ENCODE measurements at regions not wholly inside any gene's neighbourhood (a gene's known extent, or its start where the extent isn't known, plus 50 kb on each side); places are given as distances from the start of the nearest gene placed in this dataset.

GRCh38 chr15:53305101-53305500 is 454.4 kb downstream of the WDR72 start:
- no peak for DNase-seq (ENCODE audit: low read depth)

GRCh38 chr15:53297828-53298227 is 461.6 kb downstream of the WDR72 start:
- no peak for DNase-seq (ENCODE audit: low read depth)

GRCh38 chr15:53296603-53297002 is 462.9 kb downstream of the WDR72 start:
- no peak for DNase-seq (ENCODE audit: low read depth)

- no peak for DNase-seq (ENCODE audit: low read depth)
These were observed 463.9 kb downstream of the WDR72 start for GRCh38 chr15:53295574-53295973.

- no peak for DNase-seq (ENCODE audit: low read depth)
These were observed 470.9 kb downstream of the WDR72 start for GRCh38 chr15:53288542-53288941.

- DNase-seq (ENCODE audit: low read depth), result no peak
These were observed 484.5 kb upstream of the ONECUT1 start for GRCh38 chr15:53274630-53275029.

- DNase-seq (ENCODE audit: low read depth), result no peak
These were observed 482.0 kb upstream of the ONECUT1 start for GRCh38 chr15:53272116-53272515.

- no peak for DNase-seq (ENCODE audit: low read depth)
These were observed 476.0 kb upstream of the ONECUT1 start for GRCh38 chr15:53266176-53266575.

- DNase-seq (ENCODE audit: low read depth), result no peak
These were observed 470.5 kb upstream of the ONECUT1 start for GRCh38 chr15:53260647-53261046.

- no peak for DNase-seq (ENCODE audit: low read depth)
These were observed 466.3 kb upstream of the ONECUT1 start for GRCh38 chr15:53256457-53256856.

GRCh38 chr15:53256043-53256442 is 465.9 kb upstream of the ONECUT1 start:
- no peak for DNase-seq (ENCODE audit: low read depth)

GRCh38 chr15:53251996-53252395 is 461.9 kb upstream of the ONECUT1 start:
- no peak for DNase-seq (ENCODE audit: low read depth)

- DNase-seq (ENCODE audit: low read depth), result no peak
These were observed 461.4 kb upstream of the ONECUT1 start for GRCh38 chr15:53251523-53251922.

- DNase-seq (ENCODE audit: low read depth), result no peak
These were observed 457.0 kb upstream of the ONECUT1 start for GRCh38 chr15:53247041-53247708.

- no peak for DNase-seq (ENCODE audit: low read depth)
These were observed 456.3 kb upstream of the ONECUT1 start for GRCh38 chr15:53246404-53246803.

- no peak for DNase-seq (ENCODE audit: low read depth)
These were observed 443.7 kb upstream of the ONECUT1 start for GRCh38 chr15:53233801-53234200.

- DNase-seq (ENCODE audit: low read depth), result no peak
These were observed 440.3 kb upstream of the ONECUT1 start for GRCh38 chr15:53230473-53230872.

GRCh38 chr15:53226559-53226958 is 436.4 kb upstream of the ONECUT1 start:
- no peak for DNase-seq (ENCODE audit: low read depth)

- DNase-seq (ENCODE audit: low read depth), result no peak
These were observed 435.6 kb upstream of the ONECUT1 start for GRCh38 chr15:53225781-53226180.

- no peak for DNase-seq (ENCODE audit: low read depth)
These were observed 434.2 kb upstream of the ONECUT1 start for GRCh38 chr15:53224371-53224770.

- no peak for DNase-seq (ENCODE audit: low read depth)
These were observed 433.7 kb upstream of the ONECUT1 start for GRCh38 chr15:53223815-53224214.

- DNase-seq (ENCODE audit: low read depth), result no peak
These were observed 428.8 kb upstream of the ONECUT1 start for GRCh38 chr15:53218666-53219580.

GRCh38 chr15:53216036-53216435 is 425.9 kb upstream of the ONECUT1 start:
- DNase-seq (ENCODE audit: low read depth), result no peak
